LNCAP (cell line): ENCODE measurements at regions not wholly inside any gene's neighbourhood (a gene's known extent, or its start where the extent isn't known, plus 50 kb on each side); places are given as distances from the start of the nearest gene placed in this dataset.

Experiments used
- CTCF ChIP-seq: fragments of 450-650 bp; IDR thresholded peaks from 2 replicates; pipeline ENCODE4 v1.5.1; 2017; ENCODE audit warnings: mild to moderate bottlenecking

DNA sequence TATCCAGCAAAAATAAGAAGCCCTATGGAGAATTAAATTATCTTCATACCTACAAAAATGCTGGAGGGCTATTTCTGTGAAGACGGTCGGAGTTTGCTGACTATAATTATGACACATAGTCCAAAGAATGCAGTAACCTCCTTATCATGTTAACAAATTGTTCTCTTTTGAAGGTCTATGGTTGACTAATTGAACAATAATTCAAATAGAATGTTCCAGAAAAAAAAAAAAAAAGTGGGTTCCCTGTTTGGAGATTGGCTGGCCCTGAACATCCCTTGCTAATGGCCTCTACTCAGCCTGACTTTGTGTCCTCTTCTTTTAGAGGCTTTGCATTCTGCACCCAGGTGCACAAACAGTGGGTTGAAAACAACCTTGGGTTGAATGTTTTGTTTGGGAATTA is 82.8 kb upstream of the CCBE1 start:
- TF ChIP-seq CTCF: no peak

- no peak for TF ChIP-seq CTCF
Measured at GRCh38 chr18:59778434-59778833, 81.2 kb upstream of the CCBE1 start.

DNA sequence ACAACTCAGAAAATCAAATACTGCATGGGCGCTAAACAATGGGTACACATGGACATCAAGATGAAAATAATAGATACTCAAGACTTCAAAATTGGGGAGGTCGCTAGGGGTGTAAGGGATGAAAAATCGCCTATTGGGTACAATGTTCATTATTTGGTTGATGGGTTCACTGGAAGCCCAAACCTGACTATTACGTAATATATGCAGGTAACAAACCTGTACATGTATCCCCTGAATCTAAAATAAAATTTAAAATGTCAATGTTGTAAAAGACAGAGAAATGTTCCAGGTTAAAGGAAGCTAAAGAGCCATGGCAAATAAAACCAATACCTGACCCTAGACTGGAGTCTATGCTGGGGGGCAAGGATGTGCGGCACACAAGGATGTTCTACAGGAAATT is 80.4 kb upstream of the CCBE1 start:
- no peak for TF ChIP-seq CTCF

- TF ChIP-seq CTCF: no peak
Measured at GRCh38 chr18:59769129-59769865, 72.1 kb upstream of the CCBE1 start.

DNA sequence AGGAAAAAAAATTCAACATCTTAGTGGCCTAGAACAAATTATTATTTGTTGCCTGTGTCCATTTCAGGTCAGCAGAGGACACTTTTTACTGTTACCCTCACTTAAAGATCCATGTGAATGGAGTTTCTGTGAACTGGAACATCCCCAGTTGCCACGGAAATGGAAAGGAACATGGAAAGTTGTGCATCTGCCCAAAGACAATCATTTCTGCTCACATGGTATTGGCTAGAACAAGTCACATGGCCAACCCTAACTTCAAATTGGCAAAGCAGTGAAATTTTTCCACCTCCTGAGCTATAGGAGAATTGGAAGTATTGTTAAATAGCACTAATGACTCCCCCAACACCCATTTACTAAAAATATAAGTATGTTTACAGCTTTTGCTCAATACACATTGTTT is 71.2 kb upstream of the CCBE1 start:
- TF ChIP-seq CTCF: no peak

GRCh38 chr18:59767732-59768131 is 70.5 kb upstream of the CCBE1 start:
- no peak for TF ChIP-seq CTCF

- TF ChIP-seq CTCF: no peak
Measured at GRCh38 chr18:59765343-59765742, 68.1 kb upstream of the CCBE1 start.

DNA sequence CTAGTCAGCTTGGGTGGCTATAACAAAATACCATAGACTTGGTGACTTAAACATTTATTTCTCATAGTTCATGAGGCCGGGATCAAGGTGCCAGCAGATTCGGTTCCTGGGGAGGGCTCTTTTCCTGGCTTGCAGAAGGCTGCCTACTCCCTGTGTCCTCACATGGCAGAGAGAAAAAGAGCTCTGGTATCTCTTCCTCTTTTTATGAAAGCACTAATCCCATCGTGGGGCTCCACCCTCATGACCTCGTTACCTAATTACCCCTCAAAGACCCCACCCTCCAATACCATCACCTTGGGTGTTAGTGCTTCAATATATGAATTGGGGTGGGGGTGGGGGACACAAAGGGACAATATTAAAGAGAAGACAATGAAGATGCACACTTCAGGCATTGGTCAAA is 67.1 kb upstream of the CCBE1 start:
- TF ChIP-seq CTCF: no peak
